Endothelial cell of umbilical vein (primary cell): ENCODE measurements at regions not wholly inside any gene's neighbourhood (a gene's known extent, or its start where the extent isn't known, plus 50 kb on each side); places are given as distances from the start of the nearest gene placed in this dataset.

ENCODE experiments used
- CTCF ChIP-seq, 2 donors: IDR thresholded peaks; 1 replicate in 1 of 2; 2 replicates in 1 of 2; pipeline ENCODE4 v1.5.1; 2011; ENCODE audit warnings: low read length in 2 of 2, mild to moderate bottlenecking in 2 of 2, moderate library complexity in 2 of 2, control low read depth in 1 of 2, inconsistent platforms in 1 of 2, low read depth in 1 of 2; ENCODE audit not compliant: insufficient read depth in 1 of 2; ENCODE audit errors: extremely low read depth in 1 of 2
- EZH2 ChIP-seq: IDR thresholded peaks from 2 replicates; pipeline ENCODE4 v1.6.1; 2012; ENCODE audit warnings: borderline replicate concordance, low read depth, mild to moderate bottlenecking, moderate library complexity, low read length, inconsistent platforms; ENCODE audit not compliant: severe bottlenecking
- FOS ChIP-seq: IDR thresholded peaks from 2 replicates; pipeline ENCODE4 v1.6.1; 2011; ENCODE audit warnings: mild to moderate bottlenecking, low read length, moderate library complexity, borderline replicate concordance; ENCODE audit not compliant: insufficient read depth
- JUN ChIP-seq: IDR thresholded peaks from 2 replicates; pipeline ENCODE4 v1.6.1; 2011; ENCODE audit warnings: borderline replicate concordance, low read depth; ENCODE audit not compliant: insufficient read length, insufficient read depth
- MAX ChIP-seq: IDR thresholded peaks from 2 replicates; pipeline ENCODE4 v1.6.1; 2011; ENCODE audit not compliant: insufficient read depth, insufficient read length
- MYC ChIP-seq: IDR thresholded peaks from one replicate; pipeline ENCODE4 v1.6.1; 2011; ENCODE audit warnings: mild to moderate bottlenecking, low read depth, low read length
- POLR2A ChIP-seq: IDR thresholded peaks from 2 replicates; pipeline ENCODE4 v1.6.1; 2012; ENCODE audit warnings: low read depth, mild to moderate bottlenecking, control low read depth, low read length
- POLR2AphosphoS5 ChIP-seq: IDR thresholded peaks from 2 replicates; pipeline ENCODE4 v1.6.1; 2012; ENCODE audit warnings: low read depth, mild to moderate bottlenecking, control low read depth, low read length, moderate library complexity; ENCODE audit not compliant: insufficient read depth

- no peak for TF ChIP-seq EZH2
- no peak for TF ChIP-seq CTCF (IDR thresholded peaks at IDR 0.05; ENCODE audit: extremely low read depth in 1 of 2, insufficient read depth in 1 of 2, low read depth in 1 of 2, low read length in 2 of 2)
- TF ChIP-seq POLR2A = no peak
- TF ChIP-seq MAX = no peak
- TF ChIP-seq MYC = no peak
- TF ChIP-seq FOS = no peak
- no peak for TF ChIP-seq JUN
- TF ChIP-seq POLR2AphosphoS5 = no peak
Observed at GRCh38 chr1:233561708-233562426, 52.0 kb upstream of the KCNK1 start.
